Erythroblast (primary cell): ENCODE measurements at regions not wholly inside any gene's neighbourhood (a gene's known extent, or its start where the extent isn't known, plus 50 kb on each side); places are given as distances from the start of the nearest gene placed in this dataset.

Experiments
- DNase-seq, 2 experiments: peaks; one replicate each; lab custom pipeline; 2025; lab: John Stamatoyannopoulos, UW
- GATA1 ChIP-seq: IDR thresholded peaks from 2 replicates; pipeline ENCODE4 v1.6.1; 2011; ENCODE audit warnings: low read depth, mild to moderate bottlenecking, control low read depth, low read length, moderate library complexity
- POLR2A ChIP-seq: IDR thresholded peaks from 2 replicates; pipeline ENCODE4 v1.6.1; 2011; ENCODE audit warnings: mild to moderate bottlenecking, low read length

DNA sequence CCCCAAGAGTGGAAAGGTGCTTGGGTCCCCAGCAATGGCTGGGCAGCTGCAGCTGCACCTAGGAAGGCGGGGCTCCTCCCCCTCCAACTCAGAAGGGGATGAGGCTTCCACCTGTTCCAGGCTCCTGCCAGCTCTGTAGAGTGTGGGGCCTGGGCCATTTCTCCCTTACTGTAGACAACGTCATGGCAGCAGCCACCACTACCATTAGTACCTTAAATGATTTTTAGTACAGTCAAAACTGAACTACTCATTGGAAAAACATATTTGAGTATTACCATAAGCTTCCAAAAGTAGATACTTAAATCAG is 1274.2 kb upstream of the GBE1 start:
- TF ChIP-seq POLR2A, result no peak
- TF ChIP-seq GATA1, result no peak
- DNase-seq, result no peak

DNA sequence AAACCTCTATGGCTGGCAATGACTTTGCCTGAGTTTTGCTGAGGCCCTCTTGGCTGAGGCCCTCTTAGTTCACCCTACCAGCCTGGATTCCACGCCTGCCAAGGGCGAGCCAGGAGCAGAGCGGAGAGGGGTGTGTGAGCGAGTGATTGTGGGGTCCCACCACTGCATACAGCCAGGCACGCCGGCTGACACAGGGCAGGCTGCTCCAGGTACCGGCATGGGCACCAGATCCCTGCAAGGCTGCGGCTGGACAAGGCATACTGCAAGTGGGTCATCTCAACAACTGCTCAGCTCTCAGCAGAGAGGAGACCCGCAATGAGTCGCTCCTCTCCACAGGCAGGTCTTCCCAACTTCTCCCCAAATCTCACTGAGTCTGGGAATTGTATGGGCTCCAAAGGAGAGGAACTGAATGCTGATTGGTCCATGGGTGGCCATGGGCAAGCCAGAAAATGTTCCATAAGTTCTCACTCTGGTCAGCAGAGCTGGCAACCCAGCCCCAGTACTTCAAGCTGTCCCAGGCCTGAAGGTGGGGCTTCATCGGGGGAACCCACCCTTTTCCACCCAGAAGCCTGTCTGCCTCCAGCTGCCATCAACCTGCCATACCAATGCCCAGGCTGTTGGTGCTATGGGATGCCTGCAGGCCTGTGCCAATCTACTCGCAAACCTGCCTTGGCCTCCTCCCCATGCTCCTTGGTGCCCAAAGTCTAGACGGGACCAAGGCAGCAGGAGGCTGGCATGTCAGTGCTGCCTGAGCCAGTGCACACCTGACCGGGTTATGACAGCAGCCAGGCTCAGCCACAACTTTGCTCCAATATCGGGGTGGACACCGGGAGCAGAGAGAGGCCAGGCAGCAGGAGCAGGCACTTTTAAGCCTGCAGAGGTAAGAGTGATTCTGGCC is 1273.6 kb upstream of the GBE1 start:
- TF ChIP-seq GATA1 (no peak), POLR2A (no peak)
- DNase-seq, result no peak

DNA sequence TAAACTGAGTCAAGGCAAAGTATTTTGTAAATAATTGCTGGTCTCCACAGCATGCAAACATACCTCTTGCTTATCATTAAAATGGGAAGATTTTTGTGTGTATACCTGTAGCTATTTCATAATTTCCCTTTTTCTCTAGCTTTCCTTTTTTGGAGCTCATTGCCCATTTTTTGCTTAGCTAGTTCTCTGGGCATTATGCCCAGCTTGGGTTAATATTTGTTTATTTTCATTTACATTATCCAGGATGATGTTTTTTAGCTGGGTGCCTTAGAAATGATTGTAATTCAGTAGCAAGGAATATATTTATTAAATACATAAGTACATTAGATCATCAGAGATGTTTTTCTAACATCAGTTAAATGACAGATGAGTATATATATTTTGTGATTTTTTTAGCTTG is 1271.7 kb upstream of the GBE1 start:
- DNase-seq, result no peak
- TF ChIP-seq GATA1, result no peak
- TF ChIP-seq POLR2A, result no peak

DNA sequence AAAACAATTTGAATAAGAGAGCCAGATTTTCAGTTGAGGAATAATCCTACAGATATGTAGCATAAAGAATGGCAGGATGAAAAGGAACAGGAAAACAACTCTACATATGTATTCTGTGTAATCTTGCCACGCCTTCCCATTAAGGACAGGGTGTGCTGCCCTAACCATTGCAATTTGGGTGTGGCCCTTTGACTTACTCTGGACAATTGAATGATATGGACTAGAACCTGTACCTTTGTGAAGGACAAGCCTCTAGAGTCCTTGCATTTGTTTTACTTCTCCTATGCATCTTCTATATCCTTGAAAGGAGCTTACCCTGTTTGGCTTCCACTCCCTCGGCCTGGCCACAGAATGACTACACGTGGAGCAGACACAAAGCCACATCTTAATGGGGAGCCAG is 1261.6 kb upstream of the GBE1 start:
- TF ChIP-seq POLR2A (no peak), GATA1 (no peak)
- no peak for DNase-seq

DNA sequence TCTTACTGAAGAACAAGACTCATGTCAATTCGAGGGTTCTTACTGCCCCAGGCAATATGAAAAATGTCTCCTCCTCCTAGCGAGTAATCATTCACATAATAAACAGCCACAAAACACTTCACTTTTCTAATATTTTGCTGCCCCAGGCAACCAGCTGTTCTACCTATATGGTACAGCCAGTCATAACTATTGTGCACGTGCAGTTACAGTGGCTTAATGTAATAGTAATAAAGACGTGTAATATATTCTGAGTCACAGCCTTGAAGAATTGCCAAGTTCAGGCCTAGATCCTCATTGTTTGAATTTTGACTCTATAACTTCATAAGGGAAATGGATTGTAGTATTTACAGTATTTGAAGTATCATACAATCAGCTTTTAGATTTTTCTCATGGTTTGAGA is 1250.0 kb upstream of the GBE1 start:
- no peak for DNase-seq
- TF ChIP-seq GATA1 (no peak), POLR2A (no peak)

DNA sequence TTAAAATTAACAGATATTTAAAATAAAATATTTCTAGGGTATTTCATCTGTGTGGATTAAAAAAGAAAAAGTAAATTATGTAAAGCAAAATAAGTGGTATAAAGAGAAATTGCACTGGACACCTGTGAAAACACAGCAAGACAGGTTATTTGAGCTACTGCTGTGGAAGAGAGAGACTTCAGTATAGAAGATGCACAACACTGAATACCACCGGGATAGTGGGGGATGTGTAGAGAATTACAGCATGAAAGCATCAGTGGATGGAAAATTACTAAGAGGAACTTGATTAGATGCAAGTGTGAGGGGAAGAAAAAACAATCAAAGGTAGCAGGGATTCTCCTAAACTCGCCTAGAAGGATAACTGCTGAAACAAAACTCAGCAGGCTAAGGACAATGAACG is 1242.5 kb upstream of the GBE1 start:
- TF ChIP-seq GATA1 (no peak), POLR2A (no peak)
- no peak for DNase-seq

DNA sequence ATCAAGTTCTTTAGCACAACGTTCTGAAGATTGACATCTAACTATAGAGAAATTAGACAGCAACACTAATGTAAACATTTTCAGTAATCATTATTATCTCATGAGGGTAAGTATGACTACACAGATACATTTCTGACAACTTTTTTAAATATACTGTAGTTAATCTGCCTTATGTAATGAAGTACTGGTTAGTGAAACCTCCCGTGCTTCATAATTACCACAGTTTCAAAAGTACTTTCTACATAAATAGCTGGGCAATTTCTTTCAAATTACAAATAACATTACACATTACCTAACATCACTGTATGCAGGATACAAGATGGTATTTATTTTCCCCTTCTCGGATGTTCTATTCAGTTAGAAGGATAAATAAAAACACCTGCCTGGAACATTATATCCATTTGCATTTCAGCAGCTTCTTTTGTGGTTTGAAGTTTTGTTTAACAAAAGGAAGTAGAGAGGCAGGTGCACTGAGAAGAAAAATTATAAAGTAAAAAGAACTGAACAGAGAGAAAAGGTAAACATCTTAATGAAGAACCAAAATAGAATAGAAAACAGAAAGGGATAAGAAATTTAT is 1241.5 kb upstream of the GBE1 start:
- DNase-seq, result no peak
- TF ChIP-seq GATA1, result no peak
- TF ChIP-seq POLR2A, result no peak

DNA sequence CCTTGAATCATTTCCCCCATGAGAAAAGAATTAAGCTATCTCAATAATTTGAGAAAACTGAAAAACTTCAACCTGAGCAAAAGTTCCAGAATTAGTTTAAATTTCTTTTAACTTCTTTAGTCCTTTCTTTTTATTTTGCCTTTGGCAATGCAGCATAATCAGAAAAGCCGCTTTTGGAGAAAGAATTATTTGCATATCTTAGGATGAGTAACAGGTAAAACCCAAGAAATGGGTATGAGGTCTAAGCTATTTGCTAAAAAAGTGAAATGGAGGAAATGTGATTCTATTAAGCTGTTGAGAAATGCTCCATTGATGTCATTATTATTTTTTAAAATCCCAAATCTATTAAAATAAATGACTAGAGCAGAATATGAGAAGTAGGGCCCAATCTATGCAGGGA is 1238.3 kb upstream of the GBE1 start:
- no peak for DNase-seq
- TF ChIP-seq POLR2A (no peak), GATA1 (no peak)

DNA sequence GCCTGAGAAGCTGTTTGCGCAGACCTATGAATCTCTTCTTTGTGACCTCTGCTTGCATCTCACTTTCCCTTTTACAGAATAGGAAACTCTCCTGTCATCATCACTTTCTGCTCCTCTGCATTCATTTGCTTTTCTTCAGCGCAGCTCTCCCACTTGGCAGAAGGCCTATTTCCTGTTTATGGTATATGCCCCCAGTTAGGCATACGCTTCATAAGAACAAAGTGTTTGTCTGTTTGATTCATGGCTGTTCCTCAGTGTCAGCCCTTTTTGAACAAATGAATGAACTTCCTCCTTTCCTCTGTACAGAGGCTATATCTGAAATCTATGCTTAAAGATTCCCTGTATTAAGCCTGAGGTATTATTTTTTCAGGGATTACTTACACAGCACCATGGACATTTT is 1216.9 kb upstream of the GBE1 start:
- no peak for DNase-seq
- TF ChIP-seq GATA1, result no peak
- no peak for TF ChIP-seq POLR2A

DNA sequence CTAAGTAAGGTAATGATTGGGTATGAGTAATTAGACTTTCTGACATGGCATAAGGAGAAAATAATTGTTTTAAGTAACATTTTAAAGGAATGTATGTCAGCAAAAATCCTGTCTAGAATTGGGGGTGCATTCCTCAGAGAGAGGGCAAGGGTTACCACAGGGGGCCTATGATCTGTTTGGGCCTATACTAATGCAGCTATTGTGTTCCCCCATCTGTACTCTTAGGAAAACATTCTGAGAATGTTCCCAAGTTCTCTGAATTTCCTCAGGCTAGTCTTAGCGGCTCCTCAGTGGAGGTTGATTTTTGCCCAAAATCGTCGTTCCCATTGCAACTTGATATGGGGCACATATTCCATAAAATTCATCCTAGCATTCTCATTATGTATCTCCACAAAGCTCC is 1216.4 kb upstream of the GBE1 start:
- no peak for DNase-seq
- TF ChIP-seq POLR2A (no peak), GATA1 (no peak)

DNA sequence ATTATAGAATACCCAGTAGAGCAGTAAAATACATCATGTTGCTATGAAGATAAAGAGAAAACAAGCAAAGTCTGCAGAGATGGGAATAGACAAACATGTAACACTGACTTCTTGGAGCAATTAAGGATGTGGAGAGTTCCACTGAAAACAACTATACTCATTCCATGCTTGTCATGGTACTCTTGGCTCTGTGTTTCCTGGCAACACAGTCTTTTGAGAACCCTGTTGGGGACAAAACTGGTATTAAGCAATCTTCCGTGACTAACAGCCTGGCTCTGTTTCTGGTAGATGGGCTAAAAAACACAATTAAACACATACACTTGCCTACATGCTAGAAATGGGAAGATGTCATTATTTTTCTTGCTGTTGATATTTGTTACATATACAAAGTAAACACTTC is 1212.3 kb upstream of the GBE1 start:
- no peak for DNase-seq
- TF ChIP-seq GATA1 (no peak), POLR2A (no peak)

DNA sequence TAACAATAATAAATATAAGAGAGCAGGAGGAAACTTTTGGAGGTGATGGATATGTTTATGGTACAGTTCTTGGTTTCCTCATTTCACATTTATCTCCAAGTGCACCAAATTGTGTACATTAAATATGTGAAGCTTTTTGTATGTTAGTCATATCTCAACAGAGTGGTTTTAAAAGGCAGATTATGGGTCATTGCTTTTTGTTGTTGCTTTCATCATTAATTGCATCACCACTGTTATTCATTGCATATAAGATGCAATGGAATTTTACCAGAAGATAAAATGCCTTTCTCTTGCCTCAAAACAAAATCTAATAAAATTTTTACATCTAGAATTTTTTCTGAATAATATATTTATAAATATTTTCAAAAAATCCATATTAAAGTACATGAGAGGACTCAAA is 1198.9 kb upstream of the GBE1 start:
- TF ChIP-seq GATA1 (no peak), POLR2A (no peak)
- DNase-seq, result no peak

DNA sequence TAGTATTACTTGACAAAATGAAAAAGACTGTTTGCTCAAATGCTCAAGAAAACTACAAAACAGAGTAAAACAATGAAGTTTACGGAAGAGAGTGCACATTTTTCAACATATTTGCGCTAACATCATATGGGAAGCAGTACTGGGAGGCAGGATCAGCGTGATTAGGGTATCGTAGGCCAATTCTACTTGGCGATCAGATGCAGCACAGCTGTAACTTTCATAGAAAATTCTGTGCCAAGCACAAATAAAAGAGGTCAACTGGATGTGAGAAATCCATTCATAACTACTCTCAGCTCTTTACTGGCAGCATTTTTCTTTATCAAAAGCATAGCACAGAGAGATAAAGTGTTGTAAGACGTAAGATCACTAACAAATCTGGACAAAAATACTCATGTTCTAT is 1196.3 kb upstream of the GBE1 start:
- TF ChIP-seq GATA1 (no peak), POLR2A (no peak)
- no peak for DNase-seq

DNA sequence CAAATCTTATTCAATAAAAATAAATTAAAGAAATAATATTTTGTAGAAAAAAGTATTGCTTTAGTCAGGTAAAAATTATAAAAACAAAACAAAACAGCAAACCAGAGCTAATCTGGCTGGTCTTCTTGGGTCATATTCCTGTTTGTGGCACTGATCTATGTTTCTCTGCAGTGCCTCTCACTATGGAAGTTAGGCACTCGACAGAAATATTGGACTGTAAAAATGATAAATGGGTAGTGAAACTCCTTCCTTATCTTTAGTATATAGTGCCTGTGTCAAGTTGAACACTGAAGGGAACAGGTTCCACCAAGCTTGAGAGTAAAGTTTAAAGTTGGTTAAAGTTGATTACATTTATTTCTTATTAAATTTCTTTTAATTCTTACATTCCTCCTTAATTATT is 1195.6 kb upstream of the GBE1 start:
- no peak for DNase-seq
- TF ChIP-seq GATA1 (no peak), POLR2A (no peak)

DNA sequence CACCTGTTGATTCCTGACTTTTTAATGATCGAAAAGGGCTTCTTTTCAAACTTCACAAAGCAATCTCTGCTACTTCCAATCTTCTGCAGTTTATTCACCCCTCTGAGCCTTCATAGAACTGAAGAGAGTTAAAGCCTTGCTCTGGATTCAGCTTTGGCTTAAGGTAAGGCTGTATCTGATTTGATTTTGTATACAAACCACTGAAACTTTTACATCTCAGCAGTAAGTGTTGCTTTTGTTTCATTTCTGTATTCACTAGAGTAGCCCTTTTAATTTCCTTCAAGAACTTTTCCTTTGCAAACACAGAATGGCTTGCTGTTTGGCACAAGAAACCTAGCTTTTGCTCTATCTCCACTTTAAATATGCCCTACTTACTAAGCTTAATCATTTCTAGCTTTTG is 1193.0 kb upstream of the GBE1 start:
- TF ChIP-seq GATA1, result no peak
- no peak for TF ChIP-seq POLR2A
- no peak for DNase-seq

DNA sequence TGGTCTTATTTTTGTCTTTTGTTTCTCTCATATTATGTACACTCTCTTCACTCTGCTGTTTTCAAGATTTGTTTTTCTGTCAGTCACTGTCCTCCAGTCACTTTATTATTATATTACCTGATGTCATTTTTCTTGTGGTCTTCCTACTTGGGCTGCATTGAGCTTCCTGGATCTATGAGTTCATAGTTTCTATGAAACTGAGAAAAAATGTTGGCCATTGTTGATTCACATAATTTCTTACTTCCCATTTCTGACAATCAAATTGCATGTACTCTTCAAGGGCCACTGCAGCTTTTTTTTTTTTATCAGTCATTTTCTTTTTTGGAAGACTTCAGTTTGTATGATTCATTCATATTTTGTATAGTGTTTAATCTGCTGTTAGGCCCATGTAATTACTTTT is 1180.6 kb upstream of the GBE1 start:
- no peak for TF ChIP-seq GATA1
- no peak for TF ChIP-seq POLR2A
- DNase-seq, result no peak
